CD8-positive, alpha-beta memory T cell (primary cell): ENCODE measurements at regions not wholly inside any gene's neighbourhood (a gene's known extent, or its start where the extent isn't known, plus 50 kb on each side); places are given as distances from the start of the nearest gene placed in this dataset.

Source experiments
- CTCF ChIA-PET: fragments of 350-600 bp; sonication (Branson Sonifier 250); formaldehyde crosslinking; loops from one replicate; lab custom pipeline; 2021; ENCODE audit warnings: antibody characterized with exemption; lab: Charles Lee
- POLR2A ChIA-PET: fragments of 350-600 bp; sonication (Branson Sonifier 250); formaldehyde crosslinking; loops from one replicate; lab custom pipeline; 2021; ENCODE audit warnings: antibody characterized with exemption; lab: Charles Lee
- DNase-seq, 5 donors: peaks; one replicate each; pipeline versions ENCODE4 v3.0.0 to v3.0.0-alpha.2; 2020 to 2022; ENCODE audit warnings: mixed read lengths in 1 of 5
- H3K27ac ChIP-seq: one replicate; pipeline ENCODE4 v1.7.0; 2013; ENCODE audit warnings: low read depth, mild to moderate bottlenecking, low read length, moderate library complexity
- H3K27me3 ChIP-seq: 2 replicates; pipeline ENCODE4 v1.7.0; 2013; ENCODE audit warnings: low read length, mild to moderate bottlenecking; ENCODE audit not compliant: insufficient read depth, poor library complexity, severe bottlenecking
- H3K36me3 ChIP-seq: 2 replicates; pipeline ENCODE4 v1.7.0; 2013; ENCODE audit warnings: mild to moderate bottlenecking, low read length, moderate library complexity; ENCODE audit not compliant: insufficient read depth
- H3K4me1 ChIP-seq: 2 replicates; pipeline ENCODE4 v1.7.0; 2013; ENCODE audit warnings: mild to moderate bottlenecking, low read length, moderate library complexity; ENCODE audit not compliant: insufficient read depth
- H3K4me3 ChIP-seq: 2 replicates; pipeline ENCODE4 v1.7.0; 2013; ENCODE audit warnings: mild to moderate bottlenecking, low read length
- H3K9me3 ChIP-seq: 2 replicates; pipeline ENCODE4 v1.7.0; 2013; ENCODE audit warnings: mild to moderate bottlenecking, low read length
- H3K27ac Mint-ChIP-seq, 8 donors: one replicate each; pipeline ENCODE4 v1.8.0; 2020 to 2021; ENCODE audit warnings: mixed read lengths in 8 of 8, mild to moderate bottlenecking in 6 of 8, inconsistent platforms in 3 of 8, moderate library complexity in 3 of 8
- H3K27me3 Mint-ChIP-seq, 2 donors: one replicate each; pipeline ENCODE4 v1.8.0; 2020 to 2021; ENCODE audit warnings: mixed read lengths in 2 of 2, mild to moderate bottlenecking in 1 of 2, moderate library complexity in 1 of 2
- H3K36me3 Mint-ChIP-seq, 3 donors: one replicate each; pipeline ENCODE4 v1.8.0; 2020 to 2021; ENCODE audit warnings: mixed read lengths in 3 of 3, inconsistent platforms in 1 of 3, mild to moderate bottlenecking in 1 of 3
- H3K4me1 Mint-ChIP-seq, 3 donors: one replicate each; pipeline ENCODE4 v1.8.0; 2020 to 2021; ENCODE audit warnings: mixed read lengths in 3 of 3, inconsistent platforms in 1 of 3, mild to moderate bottlenecking in 1 of 3
- H3K4me3 Mint-ChIP-seq, 7 donors: one replicate each; pipeline ENCODE4 v1.8.0; 2020 to 2021; ENCODE audit warnings: mixed read lengths in 7 of 7, mild to moderate bottlenecking in 6 of 7, moderate library complexity in 4 of 7, inconsistent platforms in 2 of 7
- H3K9me3 Mint-ChIP-seq, 5 donors: one replicate each; pipeline ENCODE4 v1.8.0; 2020 to 2022; ENCODE audit warnings: mixed read lengths in 5 of 5, mild to moderate bottlenecking in 3 of 5, moderate library complexity in 2 of 5, inconsistent platforms in 1 of 5

- Mint-ChIP-seq H3K9me3 (no peaks in the 10 kb centered on the region), H3K27ac (no peak overlapping the region), H3K4me1 (no peaks in the 10 kb centered on the region), H3K4me3 (no peak overlapping the region), H3K36me3 (no peaks in the 10 kb centered on the region), H3K27me3 (peaks cover 9 to 27% of the 10 kb centered on the region in 2 donors)
- Histone ChIP-seq H3K27ac (no peak overlapping the region), H3K4me3 (no peak overlapping the region), H3K27me3 (no peaks in the 10 kb centered on the region), H3K36me3 (no peaks in the 10 kb centered on the region), H3K9me3 (no peaks in the 10 kb centered on the region), H3K4me1 (no peaks in the 10 kb centered on the region)
- CTCF ChIA-PET = no interaction called here
- DNase-seq = no peak
- POLR2A ChIA-PET = no interaction called here
Observed at GRCh38 chr5:103422756-103423155, 139.8 kb downstream of the NUDT12 start.

GRCh38 chr5:103414604-103415003 lies 148.0 kb downstream of the NUDT12 start:
- Mint-ChIP-seq H3K9me3 (peaks cover 0 to 2% (median 0%) of the 10 kb centered on the region in 5 donors), H3K36me3 (no peaks in the 10 kb centered on the region), H3K4me3 (no peak overlapping the region), H3K27ac (no peak overlapping the region), H3K27me3 (peaks cover 15 to 31% of the 10 kb centered on the region in 2 donors), H3K4me1 (no peaks in the 10 kb centered on the region)
- H3K27me3 ChIP-seq = no peaks in the 10 kb centered on the region
- H3K9me3 ChIP-seq = no peaks in the 10 kb centered on the region
- H3K4me1 ChIP-seq = no peaks in the 10 kb centered on the region
- ChIA-PET POLR2A (no interaction called here), CTCF (no interaction called here)
- no peak overlapping the region for H3K4me3 ChIP-seq
- H3K36me3 ChIP-seq = no peaks in the 10 kb centered on the region
- no peak for DNase-seq
- no peak overlapping the region for H3K27ac ChIP-seq

- no peaks in the 10 kb centered on the region for H3K4me1 ChIP-seq
- POLR2A ChIA-PET = no interaction called here
- H3K9me3 ChIP-seq = no peaks in the 10 kb centered on the region
- no peaks in the 10 kb centered on the region for H3K36me3 ChIP-seq
- CTCF ChIA-PET = no interaction called here
- no peak overlapping the region for H3K27ac ChIP-seq
- peaks cover 5 to 27% of the 10 kb centered on the region in 2 donors for H3K27me3 Mint-ChIP-seq
- DNase-seq = no peak
- peaks cover 0 to under 1% (median 0%) of the 10 kb centered on the region in 5 donors for H3K9me3 Mint-ChIP-seq
- H3K4me3 Mint-ChIP-seq = no peak overlapping the region
- H3K27me3 ChIP-seq = peaks cover 5% of the 10 kb centered on the region
- H3K36me3 Mint-ChIP-seq = no peaks in the 10 kb centered on the region
- no peak overlapping the region for H3K27ac Mint-ChIP-seq
- no peak overlapping the region for H3K4me3 ChIP-seq
- H3K4me1 Mint-ChIP-seq = no peaks in the 10 kb centered on the region
Observed at GRCh38 chr5:103411711-103412110, 150.9 kb downstream of the NUDT12 start.

DNA sequence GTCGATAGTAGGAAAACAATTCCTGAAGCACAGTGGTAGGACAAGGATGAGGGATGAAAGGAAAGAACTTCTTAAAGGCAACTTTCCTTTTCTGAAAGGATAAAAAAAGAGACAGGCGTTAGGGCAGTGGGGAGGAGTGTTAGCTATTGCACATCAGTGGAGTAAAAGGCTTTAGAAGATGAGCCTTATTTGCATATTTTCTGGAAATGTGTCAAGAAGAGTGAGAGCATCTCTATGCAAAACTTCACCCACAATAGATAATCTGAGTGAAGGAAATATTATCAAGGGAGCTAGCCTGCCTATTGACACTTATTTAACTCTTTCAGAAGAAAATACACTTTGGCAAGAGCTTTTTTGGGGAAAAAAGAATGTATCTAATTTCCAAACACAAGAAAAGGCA lies 151.6 kb downstream of the MACIR start:
- Histone ChIP-seq H3K9me3 (no peaks in the 10 kb centered on the region), H3K27me3 (peaks cover 5% of the 10 kb centered on the region), H3K4me3 (no peak overlapping the region), H3K27ac (no peak overlapping the region), H3K4me1 (no peaks in the 10 kb centered on the region), H3K36me3 (no peaks in the 10 kb centered on the region)
- Mint-ChIP-seq H3K9me3 (no peaks in the 10 kb centered on the region), H3K27ac (no peak overlapping the region), H3K27me3 (peaks cover 2 to 16% of the 10 kb centered on the region in 2 donors), H3K36me3 (no peaks in the 10 kb centered on the region), H3K4me3 (no peak overlapping the region), H3K4me1 (no peaks in the 10 kb centered on the region)
- CTCF ChIA-PET = no interaction called here
- POLR2A ChIA-PET = no interaction called here
- DNase-seq = no peak

DNA sequence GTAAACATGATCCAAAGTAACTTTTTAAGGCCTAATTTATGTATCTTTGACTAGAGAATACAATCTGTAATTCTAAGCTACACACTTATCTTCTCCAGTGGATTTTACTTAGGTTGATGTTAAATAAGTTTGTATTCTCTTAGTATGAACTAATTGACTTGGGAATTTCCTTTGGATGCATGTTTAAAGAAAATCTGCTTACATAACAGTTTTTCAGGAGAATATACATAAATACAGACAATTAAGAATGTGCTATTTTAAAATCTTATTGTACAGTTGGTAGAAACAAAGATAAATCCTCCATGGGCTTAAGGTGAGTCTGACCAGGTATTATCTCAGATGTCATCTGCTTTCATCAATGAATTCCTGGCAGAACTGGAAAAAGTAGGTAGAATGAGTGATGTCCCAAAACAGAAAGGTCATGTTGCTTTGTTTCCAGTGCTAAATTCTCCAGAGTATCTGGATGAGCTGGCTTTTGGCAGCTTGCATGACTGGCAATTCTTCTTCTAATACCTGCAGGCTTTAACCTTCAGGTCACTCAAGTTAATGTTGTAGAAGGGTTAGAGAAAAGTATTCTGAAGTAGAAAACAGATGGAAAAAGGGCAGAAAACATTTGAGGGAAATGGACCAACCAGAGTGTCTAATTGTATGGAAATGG lies 150.6 kb downstream of the MACIR start:
- no peaks in the 10 kb centered on the region for H3K36me3 Mint-ChIP-seq
- peaks cover 2 to 12% of the 10 kb centered on the region in 2 donors for H3K27me3 Mint-ChIP-seq
- POLR2A ChIA-PET = no interaction called here
- no peak overlapping the region for H3K4me3 Mint-ChIP-seq
- CTCF ChIA-PET = no interaction called here
- Histone ChIP-seq H3K36me3 (no peaks in the 10 kb centered on the region), H3K4me3 (no peak overlapping the region), H3K27me3 (peaks cover 5% of the 10 kb centered on the region), H3K9me3 (no peaks in the 10 kb centered on the region), H3K4me1 (no peaks in the 10 kb centered on the region), H3K27ac (no peak overlapping the region)
- no peak overlapping the region for H3K27ac Mint-ChIP-seq
- no peaks in the 10 kb centered on the region for H3K4me1 Mint-ChIP-seq
- no peak for DNase-seq
- H3K9me3 Mint-ChIP-seq = no peaks in the 10 kb centered on the region

GRCh38 chr5:103408408-103408807 lies 149.8 kb downstream of the MACIR start:
- Histone ChIP-seq H3K27me3 (peaks cover 5% of the 10 kb centered on the region), H3K27ac (no peak overlapping the region), H3K4me1 (no peaks in the 10 kb centered on the region), H3K36me3 (no peaks in the 10 kb centered on the region), H3K4me3 (no peak overlapping the region), H3K9me3 (no peaks in the 10 kb centered on the region)
- peaks cover 3 to 12% of the 10 kb centered on the region in 2 donors for H3K27me3 Mint-ChIP-seq
- CTCF ChIA-PET = no interaction called here
- H3K27ac Mint-ChIP-seq = no peak overlapping the region
- no peak for DNase-seq
- H3K4me1 Mint-ChIP-seq = no peaks in the 10 kb centered on the region
- H3K9me3 Mint-ChIP-seq = no peaks in the 10 kb centered on the region
- no peak overlapping the region for H3K4me3 Mint-ChIP-seq
- POLR2A ChIA-PET = no interaction called here
- H3K36me3 Mint-ChIP-seq = no peaks in the 10 kb centered on the region

- POLR2A ChIA-PET = no interaction called here
- no peaks in the 10 kb centered on the region for H3K9me3 ChIP-seq
- H3K4me1 Mint-ChIP-seq = no peaks in the 10 kb centered on the region
Observed at GRCh38 chr5:103407402-103407801, 148.8 kb downstream of the MACIR start.

GRCh38 chr5:103404483-103404882 lies 145.9 kb downstream of the MACIR start:
- Mint-ChIP-seq H3K9me3 (no peaks in the 10 kb centered on the region), H3K27me3 (peaks cover 3 to 15% of the 10 kb centered on the region in 2 donors), H3K4me3 (no peak overlapping the region), H3K36me3 (no peaks in the 10 kb centered on the region), H3K4me1 (no peaks in the 10 kb centered on the region), H3K27ac (no peak overlapping the region)
- no peak overlapping the region for H3K4me3 ChIP-seq
- no peaks in the 10 kb centered on the region for H3K4me1 ChIP-seq
- DNase-seq = no peak
- no peaks in the 10 kb centered on the region for H3K9me3 ChIP-seq
- POLR2A ChIA-PET = no interaction called here
- peaks cover 5% of the 10 kb centered on the region for H3K27me3 ChIP-seq
- H3K36me3 ChIP-seq = no peaks in the 10 kb centered on the region
- CTCF ChIA-PET = no interaction called here
- no peak overlapping the region for H3K27ac ChIP-seq

More at GRCh38 chr5:103407402-103407801, 148.8 kb downstream of the MACIR start:
- H3K4me3 Mint-ChIP-seq = no peak overlapping the region
- H3K36me3 Mint-ChIP-seq = no peaks in the 10 kb centered on the region
- Histone ChIP-seq H3K27me3 (peaks cover 5% of the 10 kb centered on the region), H3K4me3 (no peak overlapping the region), H3K4me1 (no peaks in the 10 kb centered on the region), H3K27ac (no peak overlapping the region), H3K36me3 (no peaks in the 10 kb centered on the region)
- CTCF ChIA-PET = no interaction called here
- H3K9me3 Mint-ChIP-seq = no peaks in the 10 kb centered on the region
- peaks cover 3 to 12% of the 10 kb centered on the region in 2 donors for H3K27me3 Mint-ChIP-seq
- no peak overlapping the region for H3K27ac Mint-ChIP-seq
- no peak for DNase-seq
